GM04503 (cell line): ENCODE measurements at regions not wholly inside any gene's neighbourhood (a gene's known extent, or its start where the extent isn't known, plus 50 kb on each side); places are given as distances from the start of the nearest gene placed in this dataset.
"Not testable (repeated sequence)": the region's sequence is repeated elsewhere in the genome, so short reads cannot be mapped to it uniquely, and the experiment has no call there.

Experiments used
- DNase-seq: peaks from one replicate; pipeline ENCODE4 v3.0.0-alpha.2; 2012; ENCODE audit warnings: low read depth

DNA sequence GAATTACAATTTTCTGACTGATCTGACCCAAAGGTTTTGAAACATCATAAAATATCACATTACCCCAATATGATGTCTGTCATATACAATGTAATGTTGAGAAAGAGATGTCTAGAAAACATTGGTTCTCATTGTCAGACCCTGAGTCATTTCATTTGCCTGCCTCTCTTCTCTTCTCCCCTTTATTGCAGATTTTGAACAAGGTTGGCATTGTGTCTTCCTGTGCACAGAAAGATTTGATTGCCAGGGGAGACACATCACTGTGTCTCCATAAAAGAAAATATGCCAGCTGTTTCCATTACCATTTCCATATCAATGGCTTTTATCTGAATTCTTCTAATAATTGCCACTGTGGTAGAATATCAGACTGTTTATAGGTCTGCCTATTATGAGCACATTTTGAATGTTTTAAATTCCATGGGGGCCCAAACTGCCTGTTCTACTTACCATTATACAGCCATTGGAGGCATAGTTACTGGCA lies 65.6 kb downstream of the IFI44 start:
- no peak for DNase-seq

DNA sequence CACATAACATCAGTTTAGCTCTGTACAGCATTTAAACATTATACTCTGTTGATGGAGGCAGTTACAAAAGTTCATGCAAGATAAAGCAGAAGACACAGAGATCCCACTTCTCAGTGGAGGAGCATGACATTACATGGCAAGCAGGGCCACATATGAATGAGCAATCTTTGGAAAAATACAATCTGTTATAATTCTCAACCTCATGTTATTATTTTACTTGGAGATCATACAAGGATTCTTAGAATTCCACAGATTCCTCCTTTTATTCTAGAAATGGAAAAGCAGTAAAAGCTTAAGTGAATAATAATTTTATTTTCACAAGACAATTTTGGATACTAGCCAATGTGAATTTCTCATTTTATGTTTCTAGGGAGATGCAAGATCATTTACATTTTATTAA lies 66.6 kb downstream of the IFI44 start:
- peak; percentile 56 for DNase-seq

DNA sequence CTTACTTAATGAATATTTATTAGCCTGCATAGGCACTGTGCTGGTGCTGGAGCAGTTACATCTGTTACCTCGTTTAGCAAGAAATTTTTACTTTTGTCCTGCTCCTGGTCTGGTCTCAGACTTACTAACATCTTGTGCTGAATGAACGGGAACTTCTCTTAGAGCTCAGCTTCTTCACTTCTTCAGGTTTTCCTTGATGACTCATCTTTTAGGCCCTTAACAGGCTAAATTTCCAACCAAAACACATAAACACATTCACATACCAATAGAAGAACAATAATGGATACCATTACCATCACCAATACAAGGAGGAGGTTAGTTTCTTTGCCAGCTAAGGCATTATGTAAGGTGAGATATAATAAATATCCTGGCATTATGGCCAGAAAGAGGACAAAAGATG lies 68.9 kb downstream of the IFI44 start:
- DNase-seq = no peak

DNA sequence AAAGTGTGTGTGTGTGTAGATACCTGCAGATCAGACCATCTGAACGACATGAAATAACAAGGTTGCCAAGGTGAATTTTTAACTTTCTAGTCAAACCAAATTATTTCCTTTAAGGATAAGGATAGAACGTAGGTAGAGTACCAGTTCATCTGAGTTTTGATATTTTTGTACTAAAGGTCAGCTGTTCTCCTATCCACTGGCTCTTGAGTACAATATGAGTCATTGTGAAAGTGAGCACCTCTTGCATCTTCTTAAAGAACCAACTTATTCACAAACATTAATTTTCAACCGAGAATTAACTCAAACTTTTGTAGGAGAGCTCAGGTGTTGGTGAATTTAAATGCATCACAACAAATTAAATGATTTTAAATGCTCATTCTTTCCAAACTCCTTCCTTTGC lies 71.5 kb downstream of the IFI44 start:
- DNase-seq = no peak

DNA sequence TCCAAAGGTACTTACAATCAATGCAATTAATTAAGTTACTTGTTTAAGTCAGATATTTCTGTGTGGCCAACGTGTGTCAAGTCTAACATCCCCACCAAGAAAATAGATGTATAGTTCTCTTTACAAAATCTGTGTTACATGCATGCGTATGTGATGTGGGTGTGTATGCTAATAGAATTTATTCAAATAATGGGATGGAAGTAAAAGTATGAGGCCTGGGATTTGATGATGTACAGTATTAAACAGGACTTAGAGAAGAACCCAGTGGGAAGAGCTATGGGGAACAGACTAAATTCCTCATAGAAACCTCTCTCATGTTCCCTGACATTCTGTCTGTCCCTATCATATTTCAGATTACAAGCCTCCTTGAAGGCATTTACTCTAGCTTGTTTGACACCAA lies 72.5 kb downstream of the IFI44 start:
- DNase-seq = no peak

DNA sequence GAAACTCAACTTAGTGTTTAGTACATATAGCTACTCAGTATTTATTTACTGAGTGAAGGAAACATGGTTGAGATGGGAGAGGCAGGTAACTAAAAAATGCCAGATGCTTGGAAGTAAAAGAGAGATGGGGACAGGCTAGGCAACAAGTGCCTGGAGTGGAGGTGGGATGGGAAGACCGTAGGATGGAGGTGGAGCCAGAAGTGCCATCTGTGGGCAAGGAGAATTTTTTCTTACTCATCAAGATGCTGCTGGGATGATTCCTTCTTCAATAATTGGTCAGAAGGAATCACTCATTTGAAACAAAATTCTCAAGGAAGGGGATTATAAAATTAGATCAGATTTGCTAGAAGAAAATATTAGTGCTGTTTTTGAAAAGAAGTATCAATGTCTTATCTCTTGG lies 72.9 kb downstream of the IFI44 start:
- DNase-seq = no peak

DNA sequence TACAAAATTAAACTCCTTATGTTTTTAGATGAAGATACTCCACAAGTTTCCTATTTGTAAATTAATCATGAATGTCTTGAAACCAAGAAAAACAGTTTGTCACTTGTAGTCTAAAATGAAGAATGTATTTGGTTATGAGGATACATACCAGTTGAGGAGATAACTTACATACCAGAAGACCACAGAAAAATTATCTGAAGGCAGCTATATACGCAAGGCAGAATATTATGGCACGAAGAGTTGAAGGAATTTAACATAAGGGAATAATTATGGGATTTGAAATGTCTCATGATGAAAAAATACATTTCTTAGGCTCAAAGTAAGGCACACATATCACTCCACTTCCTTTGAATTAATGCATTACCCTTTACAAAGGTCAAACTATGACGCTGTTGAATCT lies 73.3 kb downstream of the IFI44 start:
- DNase-seq = peak; percentile 73

DNA sequence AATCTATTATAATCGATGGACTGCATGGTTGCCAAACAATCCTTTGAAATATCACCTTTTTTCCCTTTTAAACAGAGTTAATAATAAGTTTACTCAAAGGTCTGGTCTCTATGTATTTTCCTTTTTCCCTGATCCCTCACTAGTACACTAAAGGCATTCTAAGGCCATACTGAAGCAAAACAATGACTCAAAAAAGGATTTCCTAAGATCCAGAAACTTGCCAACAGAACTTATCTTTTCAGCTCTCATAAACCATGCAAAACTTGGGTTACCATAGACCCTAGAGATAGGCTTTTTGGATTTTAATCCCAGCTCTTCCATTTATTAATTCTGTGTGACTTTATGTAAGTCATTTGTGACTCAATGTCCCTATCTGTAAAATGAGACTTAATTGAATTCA lies 77.1 kb downstream of the IFI44 start:
- no peak for DNase-seq

DNA sequence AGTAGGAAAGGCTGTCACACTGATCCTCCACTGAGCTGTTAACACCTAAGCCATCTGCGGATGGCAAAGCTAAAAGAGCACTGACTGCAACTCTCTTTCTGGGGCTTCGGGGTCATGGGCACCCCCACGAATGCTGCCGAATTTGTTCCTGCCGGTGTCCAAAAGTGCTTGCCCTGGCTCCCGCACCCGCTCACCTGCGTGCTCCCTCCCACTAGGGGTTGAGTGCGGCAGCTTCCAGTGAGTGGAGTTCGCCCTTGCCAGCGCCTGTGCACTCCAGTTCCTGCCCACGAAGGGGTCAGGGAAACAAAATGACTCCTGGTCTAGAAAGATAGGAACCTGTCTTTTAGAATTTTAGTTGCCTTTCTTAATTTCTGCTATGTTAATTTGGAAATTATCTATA lies 78.7 kb downstream of the IFI44 start:
- DNase-seq = no peak

DNA sequence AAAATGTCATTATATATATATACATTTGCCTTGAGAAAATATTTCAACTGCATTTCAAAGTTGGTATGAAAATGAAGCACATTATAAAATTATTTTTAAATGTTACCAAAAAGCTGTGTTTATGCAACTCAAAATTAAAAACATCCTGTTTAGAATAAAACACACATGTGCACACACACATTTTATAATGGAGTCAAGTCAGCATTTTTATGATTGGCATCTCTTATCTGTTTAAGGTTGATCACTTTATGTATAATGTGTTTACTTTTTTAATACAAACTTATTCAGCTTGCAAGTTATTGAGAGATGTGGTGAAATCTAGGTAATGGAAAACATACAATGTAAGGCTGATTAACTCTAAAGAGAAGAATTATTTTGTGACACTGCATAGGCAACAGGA lies 80.4 kb downstream of the IFI44 start:
- DNase-seq = no peak

DNA sequence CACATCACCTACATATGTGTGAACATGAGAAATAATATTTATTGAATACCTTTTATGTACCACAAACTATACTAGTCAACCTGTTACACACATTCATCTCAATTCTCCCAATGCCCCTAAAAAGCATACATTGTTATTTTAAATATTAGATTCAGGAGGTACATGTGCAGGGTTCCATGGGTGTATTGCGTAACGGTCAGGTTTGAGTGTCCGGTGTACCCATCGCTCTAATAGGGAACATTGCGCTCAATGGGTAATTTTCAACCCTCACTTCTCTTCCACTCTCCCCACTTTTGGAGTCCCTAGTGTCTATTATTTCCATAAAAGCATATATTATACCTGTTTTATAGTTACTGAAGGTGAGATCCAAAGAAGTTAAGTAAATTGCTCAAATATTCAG lies 82.0 kb downstream of the IFI44 start:
- no peak for DNase-seq

DNA sequence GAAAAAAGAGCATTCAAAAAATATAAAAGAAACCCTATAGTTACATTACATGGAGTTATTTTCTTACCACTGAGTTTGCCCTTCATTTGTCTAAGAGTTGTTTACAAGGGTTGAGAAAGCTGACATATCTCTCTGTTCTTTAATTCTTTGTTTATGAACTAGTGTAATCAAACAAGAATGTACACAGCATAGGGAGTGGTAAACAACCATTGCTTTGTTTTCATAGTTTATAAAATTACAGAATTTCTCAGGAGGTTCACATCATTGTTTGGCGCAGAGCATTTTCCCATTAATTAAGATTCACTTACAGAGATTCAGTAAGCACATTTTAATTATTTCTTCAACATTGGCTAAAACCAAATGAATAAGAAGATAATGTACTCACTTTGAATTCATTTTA lies 87.6 kb downstream of the IFI44 start:
- DNase-seq = no peak

DNA sequence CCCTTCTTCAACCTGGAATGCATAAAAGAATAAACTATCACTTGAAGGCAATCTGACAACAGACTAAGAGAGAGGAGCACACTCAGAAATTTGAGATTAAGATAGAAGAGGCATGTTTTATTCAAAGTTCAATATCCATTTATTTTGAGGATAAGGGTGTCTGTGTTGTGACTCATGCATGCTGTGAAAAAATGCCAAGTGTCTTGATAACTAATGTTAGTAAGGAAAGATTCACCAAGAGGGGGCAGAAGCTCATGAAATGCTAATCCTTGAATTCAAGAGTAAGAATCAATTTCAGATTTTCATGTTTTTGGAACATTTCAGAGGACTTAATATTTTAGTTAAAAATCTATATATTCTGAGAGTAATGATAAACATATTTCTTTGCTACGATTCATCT lies 94.0 kb downstream of the IFI44 start:
- no peak for DNase-seq

DNA sequence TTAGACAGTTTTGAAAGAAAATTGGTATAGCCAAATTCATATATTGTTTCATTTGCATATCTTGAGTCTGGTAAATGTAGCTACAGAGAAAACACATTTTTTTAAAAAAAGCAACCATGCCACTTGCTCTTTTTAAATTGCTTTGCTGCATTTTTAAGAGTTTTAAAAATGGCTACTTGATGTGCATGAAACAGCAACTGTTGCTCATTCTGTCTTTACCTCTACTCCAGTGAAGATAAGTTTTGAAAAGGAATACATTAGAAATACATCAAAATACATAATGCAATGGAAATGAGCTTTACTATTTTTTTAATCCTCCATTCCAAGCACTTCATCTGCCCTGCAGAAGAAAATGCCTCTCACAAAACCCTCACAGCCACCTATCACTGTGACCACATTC lies 95.5 kb downstream of the IFI44 start:
- DNase-seq = no peak

DNA sequence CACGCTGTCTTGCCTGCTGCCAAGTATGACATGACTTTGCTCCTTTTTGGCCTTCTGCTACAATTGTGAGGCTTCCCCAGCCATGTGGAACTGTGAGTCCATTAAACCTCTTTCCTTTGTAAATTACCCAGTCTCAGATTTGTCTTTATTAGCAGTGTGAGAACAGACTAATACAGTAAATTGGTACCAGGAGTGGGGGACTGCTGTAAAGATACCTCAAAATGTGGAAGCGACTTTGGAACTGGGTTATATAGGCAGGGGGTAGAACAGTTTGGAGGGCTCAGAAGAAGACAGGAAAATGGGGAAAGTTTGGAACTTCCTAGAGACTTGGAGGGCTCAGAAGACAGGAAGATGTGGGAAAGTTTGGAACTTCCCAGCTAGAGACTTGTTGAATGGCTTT lies 104.0 kb downstream of the IFI44 start:
- not testable (repeated sequence) for DNase-seq

DNA sequence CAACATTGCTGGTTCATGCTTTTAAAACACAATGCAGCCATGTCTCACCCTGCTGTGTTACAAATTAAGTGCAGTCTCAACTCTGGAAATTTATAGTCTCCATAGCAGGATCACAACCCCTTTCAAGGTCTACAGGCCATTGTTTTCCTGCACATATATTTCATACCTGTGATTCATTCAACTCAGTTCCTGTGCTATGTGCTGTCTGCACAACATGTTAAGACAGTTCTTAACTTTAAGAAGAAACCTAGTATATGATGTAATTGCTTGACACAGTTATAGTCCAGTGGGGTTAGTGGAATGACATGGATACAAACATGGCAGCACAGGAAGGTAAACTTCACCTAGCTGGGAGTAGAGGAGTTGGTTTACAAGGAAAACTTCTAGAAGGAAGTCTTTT lies 106.4 kb downstream of the IFI44 start:
- no peak for DNase-seq

DNA sequence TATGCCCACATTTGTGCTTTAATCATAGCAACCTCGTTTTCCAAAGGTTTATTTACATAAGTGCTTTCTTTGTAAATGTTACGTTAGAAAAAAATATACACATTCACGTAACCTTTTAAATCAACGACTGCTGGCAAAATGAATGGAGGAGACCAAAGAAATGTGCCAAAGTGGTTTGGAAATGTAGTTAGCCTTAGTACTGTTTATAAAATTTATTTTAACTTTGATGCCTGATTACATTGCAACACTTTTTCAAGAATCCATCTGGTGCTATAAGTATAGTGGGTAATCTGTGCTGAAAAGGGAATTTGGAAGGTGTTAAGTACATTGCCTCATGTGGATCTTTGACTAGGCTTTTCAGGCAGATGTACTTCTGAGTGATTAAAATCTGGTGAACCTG lies 108.9 kb downstream of the IFI44 start:
- no peak for DNase-seq

DNA sequence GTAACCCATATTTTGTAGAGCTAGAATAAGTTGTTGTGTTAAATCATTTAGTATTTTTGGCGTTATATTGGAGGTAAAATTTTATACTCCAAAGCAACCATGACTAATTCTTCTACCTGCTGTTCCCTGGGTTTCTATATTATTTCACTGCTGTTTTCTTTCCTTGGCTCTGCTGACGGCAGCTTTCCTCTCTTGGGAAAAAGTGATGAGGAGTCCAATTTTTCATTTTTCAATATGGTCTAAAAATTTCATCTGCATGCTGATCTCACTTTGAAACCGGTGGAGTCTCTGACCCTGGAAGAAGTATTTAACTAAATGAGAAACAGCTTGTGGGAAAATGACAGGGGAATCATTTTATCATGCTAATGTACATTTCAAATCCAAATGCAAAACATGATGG lies 110.2 kb downstream of the IFI44 start:
- DNase-seq = no peak

DNA sequence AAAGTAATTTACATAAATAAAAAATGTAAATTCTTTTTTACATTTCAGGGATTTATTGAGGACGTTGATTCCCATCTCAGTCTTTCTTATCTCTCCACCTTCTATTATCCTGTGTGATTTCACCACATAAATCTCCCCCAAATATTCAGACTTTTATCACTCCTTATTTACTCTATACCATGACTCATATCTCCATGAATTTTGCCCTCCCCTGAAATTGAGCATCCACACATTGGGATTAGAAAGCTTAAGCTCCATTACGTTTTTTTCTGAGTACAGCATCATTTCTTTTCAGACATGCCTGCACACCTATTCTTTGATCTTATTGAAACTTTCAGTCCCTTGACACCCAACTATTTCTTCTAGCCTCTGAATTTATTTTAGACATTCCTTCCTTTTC lies 111.2 kb downstream of the IFI44 start:
- DNase-seq = no peak

DNA sequence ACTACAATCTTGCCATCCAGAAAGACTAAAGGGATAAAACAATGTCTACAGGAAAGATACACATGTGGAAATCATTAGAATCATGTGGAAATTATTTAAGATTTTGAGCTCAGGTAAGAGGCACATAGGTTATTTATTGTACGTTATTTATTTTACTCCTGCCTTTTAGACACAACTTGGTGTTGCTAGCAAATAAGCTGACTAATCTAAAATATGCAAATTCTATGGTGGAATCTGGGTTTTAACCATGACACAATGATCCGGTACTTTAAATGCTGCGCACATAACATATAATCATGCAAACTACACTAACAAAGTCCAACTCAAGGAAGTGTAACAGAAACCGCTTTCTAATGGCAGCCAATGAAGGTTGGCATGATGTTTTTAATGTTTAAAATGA lies 112.5 kb downstream of the IFI44 start:
- no peak for DNase-seq

DNA sequence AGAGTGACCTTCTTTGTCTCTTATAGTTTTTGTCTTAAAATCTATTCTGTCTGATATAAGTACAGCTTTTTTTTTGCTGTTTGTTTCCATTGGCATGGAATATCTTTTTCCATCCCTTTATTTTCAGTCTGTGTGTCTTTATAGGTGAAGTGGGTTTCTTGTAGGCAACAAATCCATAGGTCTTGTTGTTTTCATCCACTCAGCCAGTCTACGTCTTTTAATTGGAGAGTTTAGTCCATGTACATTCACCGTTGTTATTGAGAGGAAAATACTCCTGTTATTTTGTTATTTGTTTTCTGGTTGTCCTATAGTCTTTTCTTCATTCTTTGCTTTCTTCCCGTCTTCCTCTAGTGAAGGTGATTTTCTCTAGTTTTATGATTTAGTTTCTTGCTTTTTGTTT lies 115.9 kb downstream of the IFI44 start:
- DNase-seq = no peak

DNA sequence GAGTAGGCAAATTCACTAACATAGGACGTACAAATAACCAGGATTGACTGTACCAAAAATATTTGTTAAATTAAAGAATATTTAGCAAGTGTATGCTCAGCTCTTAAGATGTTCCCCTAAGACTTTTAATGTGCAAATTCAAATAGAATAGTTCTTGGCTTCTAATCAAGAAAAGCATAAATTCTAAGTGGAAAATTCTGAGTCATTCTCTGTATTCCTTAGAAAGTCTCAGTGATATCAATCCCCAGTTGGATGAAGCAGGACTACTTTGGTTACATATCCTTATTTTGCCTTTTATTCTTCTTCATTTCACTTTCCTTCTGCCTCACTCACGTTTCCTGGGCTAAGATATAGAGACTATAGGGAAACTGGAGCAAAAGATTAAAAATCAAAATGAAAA lies 130.2 kb downstream of the IFI44 start:
- DNase-seq = no peak

DNA sequence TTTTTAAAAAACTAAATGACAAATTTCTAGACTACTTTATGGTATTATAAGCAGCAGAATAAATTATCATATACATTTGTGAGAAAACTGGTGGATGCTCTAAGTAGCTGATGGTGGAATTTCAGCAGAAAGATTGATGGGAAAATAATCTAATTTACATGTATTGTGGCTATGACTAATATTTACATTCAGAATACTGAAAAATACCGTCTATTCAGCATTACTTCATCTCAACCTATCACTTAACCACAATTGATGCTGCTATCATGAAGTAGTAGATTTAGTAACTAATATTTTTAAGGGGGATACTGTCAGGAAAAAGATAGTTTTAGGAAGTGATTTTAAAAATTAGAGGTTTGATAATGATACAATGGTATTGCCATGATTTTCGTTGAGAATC lies 137.9 kb downstream of the IFI44 start:
- no peak for DNase-seq

DNA sequence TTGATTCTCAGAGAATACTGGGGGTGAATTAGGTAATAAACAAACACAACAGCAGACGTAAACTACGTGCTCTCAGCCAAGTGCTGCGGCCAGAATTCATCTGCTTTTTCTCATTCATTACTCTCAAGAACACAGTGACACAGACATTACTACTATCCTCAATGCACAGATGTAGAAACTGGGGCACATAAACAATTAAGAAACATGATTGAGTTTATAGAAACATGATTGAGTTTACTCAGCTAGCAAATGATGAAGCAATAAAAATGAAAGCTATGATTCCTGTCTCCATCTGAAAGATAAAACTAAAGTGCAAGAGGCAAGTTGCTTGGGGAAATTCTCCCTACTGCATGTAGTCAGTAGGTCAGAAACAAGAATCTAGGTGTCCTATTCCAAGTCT lies 140.5 kb downstream of the IFI44 start:
- DNase-seq = no peak

DNA sequence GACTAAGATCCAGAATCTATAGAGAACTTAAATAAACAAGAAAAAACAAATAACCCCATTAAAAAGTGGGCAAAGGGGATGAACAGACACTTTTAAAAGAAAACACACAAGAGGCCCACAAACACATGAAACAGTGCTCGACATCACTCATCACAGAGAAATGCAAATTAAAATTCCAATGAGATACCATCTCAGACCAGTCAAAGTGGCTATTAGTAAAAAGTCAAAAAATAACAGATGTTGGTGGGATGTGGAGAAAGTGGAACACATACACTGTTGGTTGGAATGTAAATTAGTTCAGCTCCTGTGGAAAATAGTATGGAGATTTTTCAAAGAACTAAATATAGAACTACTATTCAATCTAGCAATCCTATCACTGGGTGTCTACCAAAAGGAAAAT lies 143.1 kb downstream of the IFI44 start:
- DNase-seq = peak; percentile 34
